ENCODE measurements at regions not wholly inside any gene's neighbourhood (a gene's known extent, or its start where the extent isn't known, plus 50 kb on each side); places are given as distances from the start of the nearest gene placed in this dataset.
"Not testable (repeated sequence)": the region's sequence is repeated elsewhere in the genome, so short reads cannot be mapped to it uniquely, and the experiment has no call there.

DNA sequence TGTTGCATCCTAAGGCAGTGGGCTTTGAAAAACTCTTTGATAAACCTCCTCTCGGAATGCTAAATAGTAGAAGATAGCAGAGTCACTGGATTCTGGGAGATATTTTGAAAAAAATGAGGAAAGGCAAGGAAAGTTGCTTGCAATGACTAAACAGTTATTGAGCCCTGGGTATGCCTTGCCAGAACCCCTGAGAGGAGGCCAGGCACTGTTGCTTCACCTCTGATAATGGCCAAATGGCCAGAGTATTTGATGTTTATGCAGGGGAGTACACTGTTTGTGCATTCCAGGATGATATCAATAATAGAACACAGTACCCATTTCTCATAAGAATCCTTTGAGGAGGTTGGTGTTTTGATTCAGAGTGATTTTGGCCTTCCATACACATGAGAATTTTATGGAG, 935.1 kb upstream of the WWC1 start:
- DNase-seq: no peak

- no peak for DNase-seq
Measured at GRCh38 chr5:167358868-167359492, 932.5 kb upstream of the WWC1 start.

- DNase-seq: no peak
Measured at GRCh38 chr5:167361795-167362194, 929.6 kb upstream of the WWC1 start.

DNA sequence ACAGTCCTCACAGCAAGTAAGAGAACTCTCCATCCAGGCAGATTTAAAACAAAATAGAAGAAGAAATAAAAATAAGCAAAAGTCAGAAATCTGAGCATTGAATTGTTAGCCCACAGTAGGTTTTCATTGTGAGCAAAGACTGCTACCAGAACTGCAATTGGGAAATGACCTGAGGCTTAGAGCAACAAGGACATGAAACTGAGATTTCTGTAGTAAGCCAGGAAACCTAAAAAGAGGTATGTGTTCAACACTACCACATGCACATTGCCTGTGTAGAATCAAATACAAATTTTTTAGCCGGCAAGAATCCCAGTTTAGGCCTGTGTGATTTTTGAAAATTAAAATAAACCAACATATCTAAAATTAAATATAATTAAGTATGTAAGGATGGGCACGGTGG, 928.4 kb upstream of the WWC1 start:
- no peak for DNase-seq

GRCh38 chr5:167375125-167375524, 916.3 kb upstream of the WWC1 start:
- no peak for DNase-seq

DNA sequence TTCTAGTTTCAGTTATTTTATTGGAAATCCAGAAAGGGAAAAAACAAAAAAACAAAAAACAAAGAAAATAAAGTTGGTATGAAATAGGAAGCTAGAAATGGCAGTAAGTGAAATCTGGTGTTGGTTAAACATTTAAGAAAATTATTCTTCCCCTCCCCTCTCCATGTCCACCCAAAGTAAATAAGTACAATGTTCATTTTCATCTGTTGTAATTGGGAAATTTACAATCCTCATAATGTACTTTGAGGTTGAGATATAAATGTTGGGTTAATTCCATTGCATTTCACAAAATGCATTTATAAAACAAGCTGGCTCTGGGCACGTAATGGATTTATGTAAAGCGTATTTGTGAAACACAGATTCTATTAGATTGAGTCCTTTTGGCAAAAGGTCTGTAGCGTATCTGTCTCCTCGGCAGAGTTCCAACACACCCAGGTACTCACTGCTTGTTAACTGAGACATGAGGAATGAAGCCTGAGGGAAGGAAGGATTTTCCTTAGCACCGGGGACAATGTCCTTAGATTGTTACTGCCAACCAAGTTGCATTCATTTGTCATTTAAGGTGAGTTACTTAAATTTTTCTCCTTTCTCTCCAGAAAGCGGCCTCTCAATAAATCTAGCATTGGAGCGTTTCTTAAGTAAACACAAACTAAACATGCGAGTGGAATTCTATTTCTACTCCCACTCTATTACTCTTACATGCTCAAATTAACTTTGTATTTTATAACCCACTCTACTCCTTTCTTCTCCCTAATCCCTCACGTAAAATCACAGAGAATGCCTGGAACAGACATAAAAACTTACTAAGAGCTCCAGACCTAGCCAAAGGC, 912.3 kb upstream of the WWC1 start:
- DNase-seq: no peak

GRCh38 chr5:167381457-167381856, 910.0 kb upstream of the WWC1 start:
- DNase-seq: no peak

DNA sequence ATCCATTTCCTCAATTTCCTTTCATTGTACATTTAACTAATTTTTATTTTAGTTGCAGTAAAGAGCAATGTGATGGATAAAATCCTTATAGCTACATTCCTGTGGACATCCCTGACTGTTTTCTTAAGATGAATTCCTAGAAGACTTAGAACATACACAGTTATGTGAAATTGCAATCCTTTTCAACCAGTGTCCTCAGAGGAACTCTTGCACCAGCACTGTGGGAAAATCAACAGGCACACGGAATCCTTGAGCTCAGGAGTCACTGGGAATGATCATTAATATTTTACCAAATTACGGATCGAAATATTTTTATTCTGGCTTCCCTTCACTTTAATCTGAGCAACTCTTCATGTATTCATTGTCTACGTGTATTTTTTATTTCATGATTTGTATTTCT, 901.9 kb upstream of the WWC1 start:
- no peak for DNase-seq

DNA sequence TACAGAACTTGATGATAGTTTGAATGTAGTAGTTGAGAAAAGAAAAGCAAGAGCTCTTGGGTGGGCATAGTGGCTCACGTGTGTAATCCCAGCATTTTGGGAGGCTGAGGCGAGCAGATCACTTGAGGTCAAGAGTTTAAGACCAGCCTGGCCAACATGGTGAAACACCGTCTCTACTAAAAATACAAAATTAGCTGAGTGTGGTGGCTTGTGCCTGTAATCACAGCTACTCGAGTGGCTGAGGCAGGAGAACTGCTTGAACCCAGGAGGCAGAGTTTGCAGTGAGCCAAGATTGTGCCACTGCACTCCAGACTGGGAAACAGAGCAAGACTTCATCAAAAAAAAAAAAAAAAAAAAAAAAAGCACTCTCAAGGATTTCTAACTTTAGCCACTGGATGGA, 900.2 kb upstream of the WWC1 start:
- not testable (repeated sequence) for DNase-seq

DNA sequence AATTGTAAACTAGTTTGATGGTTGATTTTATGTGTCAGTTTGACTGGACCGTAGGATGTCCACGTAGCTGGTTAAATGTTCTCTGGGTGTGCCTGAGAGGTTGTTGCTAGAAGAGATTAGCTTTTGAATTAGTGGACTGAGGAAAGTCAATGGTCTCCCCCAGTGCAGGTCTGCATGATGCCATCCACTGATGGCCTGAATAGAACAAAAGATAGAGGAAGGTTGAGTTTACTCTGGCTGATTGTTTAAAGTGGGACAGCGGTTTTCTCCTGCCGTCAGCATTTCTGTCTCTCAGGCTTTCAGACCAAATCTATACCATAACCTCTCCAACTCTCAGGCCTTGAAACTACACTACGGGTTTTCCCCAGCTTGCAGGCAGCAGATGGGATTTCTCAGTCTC, 899.2 kb upstream of the WWC1 start:
- no peak for DNase-seq

- no peak for DNase-seq
Measured at GRCh38 chr5:167393358-167393757, 898.1 kb upstream of the WWC1 start.

GRCh38 chr5:167402671-167403070, 888.8 kb upstream of the WWC1 start:
- no peak for DNase-seq

- DNase-seq: no peak
Measured at GRCh38 chr5:167406513-167406912, 884.9 kb upstream of the WWC1 start.

DNA sequence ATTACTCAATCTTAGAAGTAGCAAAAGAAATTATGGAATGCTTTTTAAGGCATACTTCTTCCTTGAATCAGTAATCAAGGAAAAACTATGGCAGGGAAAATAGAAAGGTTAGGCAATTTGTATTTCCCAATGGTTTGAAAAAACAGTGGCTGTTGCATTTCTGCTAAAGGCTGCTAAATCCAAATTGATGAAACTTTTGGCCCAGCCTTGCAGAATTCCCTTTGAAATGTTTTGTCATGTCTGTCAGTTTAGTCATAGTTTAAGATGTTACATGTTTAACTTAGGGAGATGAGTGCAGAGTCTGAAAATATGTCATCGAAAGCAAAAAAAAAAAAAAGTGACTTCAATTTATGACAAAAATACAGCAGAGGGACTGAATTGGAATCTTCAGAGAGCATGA, 878.9 kb upstream of the WWC1 start:
- DNase-seq: no peak

- DNase-seq: peak; percentile 15
Measured at GRCh38 chr5:167413506-167413905, 877.9 kb upstream of the WWC1 start.

- no peak for DNase-seq
Measured at GRCh38 chr5:167414611-167415010, 876.8 kb upstream of the WWC1 start.

DNA sequence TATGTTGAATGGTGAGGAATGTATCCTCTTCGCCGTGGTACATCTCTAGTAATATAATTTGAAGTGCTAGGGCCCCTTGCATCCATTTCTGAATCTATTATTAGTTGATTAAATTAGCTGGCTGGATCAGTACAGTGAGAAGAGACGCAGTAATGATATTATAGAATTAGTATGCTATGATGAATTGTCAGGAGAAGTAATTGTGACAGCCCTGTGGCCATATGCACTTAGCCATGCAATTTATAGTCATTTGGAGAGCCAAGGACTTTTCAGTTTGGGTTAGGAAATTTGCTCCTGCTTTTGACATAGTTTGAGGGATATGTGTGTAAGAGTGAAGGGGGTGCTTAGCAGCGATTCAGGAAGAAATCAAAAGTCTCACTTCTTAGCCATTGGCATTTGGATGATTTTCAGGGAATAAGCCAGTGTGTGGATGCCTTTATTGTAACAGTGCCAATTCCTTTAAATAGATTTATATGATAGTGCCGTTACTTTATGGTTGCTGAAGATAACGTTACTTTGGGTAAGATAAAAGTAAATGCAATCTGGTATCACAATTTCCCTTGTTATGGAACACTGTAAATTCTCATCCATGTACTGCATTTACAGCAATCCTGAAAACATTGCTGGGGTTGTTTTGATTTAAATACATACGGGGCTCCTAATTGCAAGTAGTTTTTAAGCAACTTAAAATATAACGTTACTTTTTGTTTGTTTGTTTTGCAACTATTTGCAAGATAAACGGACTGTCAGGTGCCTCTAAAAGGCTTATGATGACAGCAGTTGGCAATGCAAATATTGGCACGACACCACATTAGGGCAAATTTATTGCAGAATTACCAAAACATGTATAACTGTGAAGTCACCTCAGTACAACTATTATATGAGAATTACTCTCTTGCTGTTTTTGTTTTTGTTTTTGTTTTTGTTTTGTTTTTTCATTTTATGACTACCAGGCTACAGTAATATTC, 875.4 kb upstream of the WWC1 start:
- peak; percentile 9 for DNase-seq

GRCh38 chr5:167417662-167418061, 873.8 kb upstream of the WWC1 start:
- peak; percentile 95 for DNase-seq

DNA sequence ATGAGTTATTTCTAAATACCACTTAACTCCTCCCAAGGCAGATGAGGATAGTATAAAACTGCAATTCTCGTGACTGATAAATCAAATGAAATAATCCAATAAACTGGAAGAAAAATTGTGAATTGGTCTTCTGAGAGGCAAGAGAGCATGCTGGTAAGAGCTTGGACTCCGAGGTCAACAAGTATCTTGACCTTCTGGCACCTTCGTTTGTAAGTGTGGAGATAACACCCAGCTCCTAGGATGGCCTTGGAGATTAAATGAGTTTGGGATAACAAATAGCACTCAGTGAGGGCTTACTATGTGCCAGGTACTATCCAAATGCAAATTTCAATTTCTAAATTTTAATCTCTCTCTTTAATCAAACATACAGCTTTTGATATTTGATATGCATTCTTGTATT, 866.3 kb upstream of the WWC1 start:
- no peak for DNase-seq

GRCh38 chr5:167426501-167426900, 864.9 kb upstream of the WWC1 start:
- no peak for DNase-seq

DNA sequence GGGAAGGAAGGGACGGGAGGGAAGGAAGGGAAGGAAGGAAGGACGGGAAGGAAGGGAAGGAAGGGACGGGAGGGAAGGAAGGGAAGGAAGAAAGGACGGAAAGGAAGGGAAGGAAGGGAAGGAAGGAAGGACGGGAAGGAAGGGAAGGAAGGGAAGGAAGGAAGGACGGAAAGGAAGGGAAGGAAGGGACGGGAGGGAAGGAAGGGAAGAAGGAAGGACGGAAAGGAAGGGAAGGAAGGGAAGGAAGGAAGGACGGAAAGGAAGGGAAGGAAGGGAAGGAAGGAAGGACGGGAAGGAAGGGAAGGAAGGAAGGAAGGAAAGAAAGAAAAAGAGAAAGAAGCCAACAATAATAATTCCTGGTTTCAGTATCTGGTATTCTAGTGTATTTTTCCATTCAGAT, 863.8 kb upstream of the WWC1 start:
- DNase-seq: not testable (repeated sequence)

DNA sequence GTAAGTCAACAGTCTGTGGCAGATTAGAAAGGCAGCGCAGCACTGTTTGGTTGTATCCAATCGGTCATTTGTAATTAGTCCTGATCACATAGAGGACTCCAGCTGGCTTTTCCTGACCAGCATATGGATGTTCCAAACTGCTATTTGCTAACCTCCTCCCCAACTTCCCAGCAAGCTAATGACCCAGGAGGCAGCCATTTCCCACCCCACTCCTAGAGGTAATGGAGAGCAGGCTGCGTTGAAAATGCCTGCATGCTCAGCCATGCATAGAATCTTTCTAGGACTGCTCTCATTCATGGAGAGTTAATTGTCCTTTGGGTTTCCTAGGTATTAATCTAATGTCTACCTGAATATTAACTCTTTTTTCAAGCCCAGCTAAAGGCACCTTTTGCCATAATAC, 850.6 kb upstream of the WWC1 start:
- no peak for DNase-seq

- DNase-seq: no peak
Measured at GRCh38 chr5:167442922-167443321, 848.5 kb upstream of the WWC1 start.
